Cardiac muscle cell (in vitro differentiated cells and primary cell): ENCODE measurements at regions not wholly inside any gene's neighbourhood (a gene's known extent, or its start where the extent isn't known, plus 50 kb on each side); places are given as distances from the start of the nearest gene placed in this dataset.

Experiments
- DNase-seq, 2 donors: peaks; one replicate each; pipeline versions ENCODE4 v3.0.0 to v3.0.0-alpha.2; 2010 to 2017; ENCODE audit warnings: low read depth in 1 of 2, low spot score in 1 of 2
- H3K27ac ChIP-seq: fragments of 200-600 bp; sonication (generic); 2 replicates; pipeline ENCODE4 v1.5.1; 2016
- H3K27me3 ChIP-seq: fragments of 200-600 bp; sonication (generic); 2 replicates; pipeline ENCODE4 v1.6.0; 2016; ENCODE audit warnings: control low read depth
- H3K36me3 ChIP-seq: fragments of 200-600 bp; sonication (generic); 2 replicates; pipeline ENCODE4 v1.5.1; 2016; ENCODE audit warnings: control low read depth
- H3K4me1 ChIP-seq: fragments of 200-600 bp; sonication (generic); 2 replicates; pipeline ENCODE4 v1.8.1; 2017; ENCODE audit warnings: low read depth, mild to moderate bottlenecking, mixed run types
- H3K4me3 ChIP-seq: fragments of 200-600 bp; sonication (generic); 2 replicates; pipeline ENCODE4 v1.5.1; 2016; ENCODE audit warnings: mild to moderate bottlenecking
- H3K9me3 ChIP-seq: fragments of 200-600 bp; sonication (generic); 2 replicates; pipeline ENCODE4 v1.5.1; 2017; ENCODE audit warnings: low read depth, mild to moderate bottlenecking, control low read depth
- CTCF ChIP-seq: IDR thresholded peaks from 2 replicates; pipeline ENCODE4 v1.5.1; 2012; ENCODE audit warnings: low read depth, mild to moderate bottlenecking, low read length

- H3K4me3 ChIP-seq: no peak overlapping the region
- no peak for DNase-seq
- no peaks in the 10 kb centered on the region for H3K4me1 ChIP-seq
- H3K36me3 ChIP-seq: no peaks in the 10 kb centered on the region
- no peak overlapping the region for H3K27ac ChIP-seq
- no peaks in the 10 kb centered on the region for H3K9me3 ChIP-seq
- H3K27me3 ChIP-seq: no peaks in the 10 kb centered on the region
- TF ChIP-seq CTCF: no peak
Observed at GRCh38 chr5:88610586-88610985, 272.4 kb downstream of the MEF2C start.

GRCh38 chr5:88607492-88607891, 275.5 kb downstream of the MEF2C start:
- no peak overlapping the region for H3K4me3 ChIP-seq
- no peak overlapping the region for H3K27ac ChIP-seq
- no peaks in the 10 kb centered on the region for H3K9me3 ChIP-seq
- H3K36me3 ChIP-seq: no peaks in the 10 kb centered on the region
- H3K27me3 ChIP-seq: no peaks in the 10 kb centered on the region
- DNase-seq: no peak
- no peaks in the 10 kb centered on the region for H3K4me1 ChIP-seq
- no peak for TF ChIP-seq CTCF

- Histone ChIP-seq H3K4me3 (no peak overlapping the region), H3K27me3 (no peaks in the 10 kb centered on the region), H3K27ac (no peak overlapping the region), H3K36me3 (no peaks in the 10 kb centered on the region), H3K9me3 (no peaks in the 10 kb centered on the region), H3K4me1 (no peaks in the 10 kb centered on the region)
- DNase-seq: no peak
- TF ChIP-seq CTCF: no peak
Observed at GRCh38 chr5:88606626-88607025, 276.4 kb downstream of the MEF2C start.

GRCh38 chr5:88606173-88606572, 276.8 kb downstream of the MEF2C start:
- Histone ChIP-seq H3K27ac (no peak overlapping the region), H3K9me3 (no peaks in the 10 kb centered on the region), H3K36me3 (no peaks in the 10 kb centered on the region), H3K4me1 (no peaks in the 10 kb centered on the region), H3K27me3 (no peaks in the 10 kb centered on the region), H3K4me3 (no peak overlapping the region)
- TF ChIP-seq CTCF: no peak
- DNase-seq: no peak

DNA sequence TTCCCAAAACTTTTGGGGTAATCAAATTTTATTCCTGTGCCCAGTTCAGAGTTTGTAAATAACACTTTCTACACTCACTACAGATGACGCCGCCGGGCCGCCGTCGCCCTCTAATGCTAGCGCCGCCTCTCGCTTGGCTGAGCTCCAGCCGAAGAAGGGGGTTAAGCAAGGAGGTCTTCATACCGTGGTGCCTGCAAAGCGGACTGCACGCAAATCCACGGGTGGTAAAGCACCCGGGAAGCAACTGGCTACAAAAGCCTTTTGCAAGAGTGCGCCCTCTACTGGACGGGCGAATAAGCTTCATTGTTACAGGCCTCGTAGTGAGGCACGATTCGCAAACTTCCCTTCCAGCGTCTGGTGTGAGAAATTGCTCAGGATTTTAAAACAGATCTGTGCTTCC, 280.4 kb downstream of the MEF2C start:
- DNase-seq: no peak
- no peak overlapping the region for H3K27ac ChIP-seq
- no peaks in the 10 kb centered on the region for H3K4me1 ChIP-seq
- H3K36me3 ChIP-seq: no peaks in the 10 kb centered on the region
- H3K9me3 ChIP-seq: no peaks in the 10 kb centered on the region
- no peak for TF ChIP-seq CTCF
- H3K4me3 ChIP-seq: no peak overlapping the region
- H3K27me3 ChIP-seq: no peaks in the 10 kb centered on the region

DNA sequence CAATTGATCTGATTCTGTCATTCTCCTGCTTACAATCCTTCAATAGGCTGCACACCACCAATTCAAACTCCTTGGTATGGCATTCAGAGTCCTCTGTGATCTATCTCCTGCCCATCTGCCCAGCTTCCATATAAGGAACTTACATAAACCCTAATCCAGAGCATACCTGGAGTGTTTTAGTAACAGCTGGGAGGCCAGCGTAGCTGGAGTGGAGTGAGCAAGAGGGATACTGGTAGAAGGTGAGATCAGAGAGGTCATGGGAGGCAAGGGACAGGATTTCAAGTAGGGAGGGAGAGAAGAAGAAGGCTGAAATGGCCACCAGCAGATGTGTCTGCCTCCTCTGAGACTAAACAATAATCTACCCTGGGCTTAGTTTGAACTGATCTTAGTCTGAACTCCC, 288.5 kb downstream of the MEF2C start:
- H3K36me3 ChIP-seq: no peaks in the 10 kb centered on the region
- no peaks in the 10 kb centered on the region for H3K9me3 ChIP-seq
- H3K4me3 ChIP-seq: no peak overlapping the region
- no peaks in the 10 kb centered on the region for H3K27me3 ChIP-seq
- no peaks in the 10 kb centered on the region for H3K4me1 ChIP-seq
- no peak for TF ChIP-seq CTCF
- H3K27ac ChIP-seq: no peak overlapping the region
- no peak for DNase-seq
